H9 (cell line): ENCODE measurements at regions not wholly inside any gene's neighbourhood (a gene's known extent, or its start where the extent isn't known, plus 50 kb on each side); places are given as distances from the start of the nearest gene placed in this dataset.
A peak's percentile ranks its signal among the peaks of the same experiment; 100 is the strongest.

Source experiments
- DNase-seq: peaks from one replicate; pipeline ENCODE4 v3.0.0-alpha.2; 2017
- H2AFZ ChIP-seq: one replicate; pipeline ENCODE4 v1.6.1; 2013; ENCODE audit warnings: mild to moderate bottlenecking, low read length, control low read depth, moderate library complexity
- H2AK5ac ChIP-seq: 2 replicates; pipeline ENCODE4 v1.6.1; 2013; ENCODE audit warnings: low read length, control low read depth, mixed read lengths; ENCODE audit not compliant: insufficient read length
- H2BK120ac ChIP-seq: one replicate; pipeline ENCODE4 v1.6.1; 2013; ENCODE audit warnings: low read depth, mild to moderate bottlenecking, low read length, control low read depth, inconsistent platforms; ENCODE audit not compliant: poor library complexity, severe bottlenecking
- H2BK12ac ChIP-seq: 2 replicates; pipeline ENCODE4 v1.6.1; 2013; ENCODE audit warnings: low read length, control low read depth, mixed read lengths, low read depth; ENCODE audit not compliant: insufficient read length
- H2BK15ac ChIP-seq: 2 replicates; pipeline ENCODE4 v1.6.1; 2013; ENCODE audit warnings: low read depth, low read length, control low read depth
- H2BK20ac ChIP-seq: one replicate; pipeline ENCODE4 v1.6.1; 2013; ENCODE audit warnings: low read depth, mild to moderate bottlenecking, low read length, control low read depth, inconsistent platforms; ENCODE audit not compliant: poor library complexity, severe bottlenecking
- H2BK5ac ChIP-seq: 2 replicates; pipeline ENCODE4 v1.6.1; 2013; ENCODE audit warnings: low read length, control low read depth, mixed read lengths; ENCODE audit not compliant: insufficient read length
- H3K14ac ChIP-seq: 2 replicates; pipeline ENCODE4 v1.6.1; 2013; ENCODE audit warnings: low read length, control low read depth; ENCODE audit not compliant: insufficient read depth
- H3K18ac ChIP-seq: 2 replicates; pipeline ENCODE4 v1.6.1; 2013; ENCODE audit warnings: low read depth, mild to moderate bottlenecking, mixed read lengths, low read length, control low read depth; ENCODE audit not compliant: insufficient read length
- H3K23ac ChIP-seq: 2 replicates; pipeline ENCODE4 v1.6.1; 2013; ENCODE audit warnings: low read length, control low read depth, mixed read lengths, low read depth; ENCODE audit not compliant: insufficient read length
- H3K23me2 ChIP-seq: 2 replicates; pipeline ENCODE4 v1.6.1; 2013; ENCODE audit warnings: low read depth, mild to moderate bottlenecking, mixed read lengths, low read length, control low read depth; ENCODE audit not compliant: insufficient read length, poor library complexity, severe bottlenecking
- H3K27ac ChIP-seq: 2 replicates; pipeline ENCODE4 v1.5.1; 2013; ENCODE audit warnings: low read length, control low read depth, mixed read lengths, low read depth; ENCODE audit not compliant: insufficient read length
- H3K27me3 ChIP-seq: 2 replicates; pipeline ENCODE4 v1.6.1; 2013; ENCODE audit warnings: low read length, control low read depth, inconsistent platforms; ENCODE audit not compliant: insufficient read depth
- H3K4ac ChIP-seq: 2 replicates; pipeline ENCODE4 v1.6.1; 2013; ENCODE audit warnings: low read depth, mild to moderate bottlenecking, control low read depth, inconsistent platforms, low read length, moderate library complexity
- H3K4me1 ChIP-seq: 2 replicates; pipeline ENCODE4 v1.6.1; 2013; ENCODE audit warnings: low read length, control low read depth, inconsistent platforms; ENCODE audit not compliant: insufficient read depth
- H3K4me2 ChIP-seq: 2 replicates; pipeline ENCODE4 v1.6.1; 2013; ENCODE audit warnings: low read length, control low read depth, mixed read lengths; ENCODE audit not compliant: insufficient read length, insufficient read depth
- H3K56ac ChIP-seq: 2 replicates; pipeline ENCODE4 v1.6.1; 2013; ENCODE audit warnings: low read depth, mild to moderate bottlenecking, mixed read lengths, low read length, control low read depth; ENCODE audit not compliant: insufficient read length
- H3K79me1 ChIP-seq: 2 replicates; pipeline ENCODE4 v1.6.1; 2013; ENCODE audit warnings: low read depth, mild to moderate bottlenecking, moderate library complexity, low read length, control low read depth, inconsistent platforms; ENCODE audit not compliant: insufficient read depth, poor library complexity, severe bottlenecking
- H3K79me2 ChIP-seq: 2 replicates; pipeline ENCODE4 v1.6.1; 2013; ENCODE audit warnings: low read length, control low read depth, inconsistent platforms; ENCODE audit not compliant: insufficient read depth
- H3K9ac ChIP-seq: 2 replicates; pipeline ENCODE4 v1.6.1; 2013; ENCODE audit warnings: low read length, control low read depth, mixed read lengths; ENCODE audit not compliant: insufficient read length; ENCODE audit errors: extremely low read depth
- H3K9me3 ChIP-seq: one replicate; pipeline ENCODE4 v1.6.1; 2013; ENCODE audit warnings: low read depth, low read length, inconsistent platforms; ENCODE audit not compliant: control insufficient read depth
- H3T11ph ChIP-seq: one replicate; pipeline ENCODE4 v1.6.1; 2013; ENCODE audit warnings: mild to moderate bottlenecking, low read length, control low read depth, inconsistent platforms
- H4K20me1 ChIP-seq: one replicate; pipeline ENCODE4 v1.6.1; 2013; ENCODE audit not compliant: control insufficient read depth, insufficient read length, insufficient read depth
- H4K5ac ChIP-seq: 2 replicates; pipeline ENCODE4 v1.6.1; 2013; ENCODE audit warnings: low read depth, mild to moderate bottlenecking, mixed read lengths, low read length, control low read depth; ENCODE audit not compliant: insufficient read length
- H4K8ac ChIP-seq: replicated peaks from 2 replicates; pipeline ENCODE4 v1.6.1; 2013; ENCODE audit warnings: low read length, control low read depth, mixed read lengths, low read depth; ENCODE audit not compliant: insufficient read length
- H4K91ac ChIP-seq: 2 replicates; pipeline ENCODE4 v1.6.1; 2013; ENCODE audit warnings: low read depth, mild to moderate bottlenecking, moderate library complexity, mixed read lengths, low read length, control low read depth; ENCODE audit not compliant: insufficient read length
- H3K27ac Mint-ChIP-seq, 3 experiments: 2 replicates in 2 of 3; 3 replicates in 1 of 3; pipeline ENCODE4 v1.8.0; 2020 to 2021; ENCODE audit warnings: mixed read lengths in 3 of 3, mild to moderate bottlenecking in 1 of 3, moderate library complexity in 1 of 3
- H3K27me3 Mint-ChIP-seq: 2 replicates; pipeline ENCODE4 v1.8.0; 2021; ENCODE audit warnings: low read depth, mild to moderate bottlenecking, moderate library complexity, mixed read lengths
- H3K36me3 Mint-ChIP-seq, 3 experiments: 2 replicates in 2 of 3; 3 replicates in 1 of 3; pipeline ENCODE4 v1.8.0; 2020 to 2021; ENCODE audit warnings: low read depth in 3 of 3, mixed read lengths in 3 of 3; ENCODE audit not compliant: insufficient read depth in 1 of 3
- H3K4me1 Mint-ChIP-seq, 2 experiments: 2 replicates each; pipeline ENCODE4 v1.8.0; 2020; ENCODE audit warnings: mixed read lengths in 2 of 2
- H3K4me3 Mint-ChIP-seq, 2 experiments: 2 replicates in 1 of 2; 3 replicates in 1 of 2; pipeline ENCODE4 v1.8.0; 2020 to 2021; ENCODE audit warnings: mild to moderate bottlenecking in 2 of 2, mixed read lengths in 2 of 2, moderate library complexity in 1 of 2
- H3K9me3 Mint-ChIP-seq, 2 experiments: 2 replicates in 1 of 2; 3 replicates in 1 of 2; pipeline ENCODE4 v1.8.0; 2020; ENCODE audit warnings: mild to moderate bottlenecking in 2 of 2, mixed read lengths in 2 of 2, moderate library complexity in 1 of 2
- WGBS: extraction: QIAGEN DNeasy Blood & Tissue Kit; methylation state at CpG from one replicate; pipeline ENCODE4 v1.1.7; 2013; ENCODE audit warnings: missing lambda C conversion rate, low lambda C conversion rate, mixed read lengths; ENCODE audit not compliant: insufficient read length; ENCODE audit errors: extremely low coverage; 5-methylcytosine and 5-hydroxymethylcytosine counted together
- TF ChIP-seq, protein P1 (sequence below): fragments of 200-600 bp; sonication (generic); conservative IDR thresholded peaks from 3 replicates; pipeline ENCODE4 v1.8.0; 2021; ENCODE audit warnings: antibody characterized with exemption, mild to moderate bottlenecking

DNA sequence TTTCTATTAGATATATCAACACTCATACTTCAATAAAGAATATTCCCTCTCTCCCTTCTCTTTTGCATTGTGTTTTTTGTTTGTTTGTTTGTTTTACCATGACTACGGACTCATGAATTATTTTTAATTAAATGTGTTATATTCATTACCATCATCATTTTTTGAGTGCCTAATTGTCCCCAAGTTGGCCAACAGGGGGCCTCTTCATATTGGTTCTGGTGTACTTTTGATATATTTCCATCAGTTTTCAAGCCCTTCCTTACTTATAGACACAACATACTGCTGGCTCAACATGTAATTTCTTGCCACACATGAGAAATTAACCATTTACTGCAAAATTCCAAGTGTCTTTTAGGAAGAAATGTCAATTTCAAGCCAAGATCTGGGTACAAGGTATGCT, 54.5 kb upstream of the GPC6 start:
- Histone ChIP-seq H3K9me3 (no peaks in the 10 kb centered on the region), H2BK20ac (no peak overlapping the region), H3K4ac (no peak overlapping the region), H3K14ac (no peak overlapping the region), H3K27ac (no peak overlapping the region), H4K91ac (no peak overlapping the region), H3K23ac (no peak overlapping the region), H3K9ac (no peak overlapping the region), H3K4me1 (no peaks in the 10 kb centered on the region), H3K4me2 (no peak overlapping the region), H3K27me3 (no peaks in the 10 kb centered on the region), H2AK5ac (no peak overlapping the region), H2BK12ac (no peak overlapping the region), H3K79me2 (no peaks in the 10 kb centered on the region), H2BK5ac (no peak overlapping the region), H2BK15ac (no peak overlapping the region), H3K23me2 (no peaks in the 10 kb centered on the region), H3K18ac (no peak overlapping the region), H3T11ph (no peak overlapping the region), H4K5ac (no peak overlapping the region), H3K79me1 (no peaks in the 10 kb centered on the region), H3K56ac (no peak overlapping the region), H4K20me1 (no peaks in the 10 kb centered on the region), H2BK120ac (no peak overlapping the region), H2AFZ (no peak overlapping the region), H4K8ac (no peak overlapping the region)
- Mint-ChIP-seq H3K4me3 (no peak overlapping the region), H3K4me1 (no peaks in the 10 kb centered on the region), H3K9me3 (no peaks in the 10 kb centered on the region), H3K36me3 (no peaks in the 10 kb centered on the region; a peak in 1 of 7 replicates), H3K27ac (no peak overlapping the region), H3K27me3 (no peaks in the 10 kb centered on the region)
- no peak for DNase-seq
- no CpG with 5 or more reads among the region's 1 CpG for WGBS
- TF ChIP-seq, protein P1, sequence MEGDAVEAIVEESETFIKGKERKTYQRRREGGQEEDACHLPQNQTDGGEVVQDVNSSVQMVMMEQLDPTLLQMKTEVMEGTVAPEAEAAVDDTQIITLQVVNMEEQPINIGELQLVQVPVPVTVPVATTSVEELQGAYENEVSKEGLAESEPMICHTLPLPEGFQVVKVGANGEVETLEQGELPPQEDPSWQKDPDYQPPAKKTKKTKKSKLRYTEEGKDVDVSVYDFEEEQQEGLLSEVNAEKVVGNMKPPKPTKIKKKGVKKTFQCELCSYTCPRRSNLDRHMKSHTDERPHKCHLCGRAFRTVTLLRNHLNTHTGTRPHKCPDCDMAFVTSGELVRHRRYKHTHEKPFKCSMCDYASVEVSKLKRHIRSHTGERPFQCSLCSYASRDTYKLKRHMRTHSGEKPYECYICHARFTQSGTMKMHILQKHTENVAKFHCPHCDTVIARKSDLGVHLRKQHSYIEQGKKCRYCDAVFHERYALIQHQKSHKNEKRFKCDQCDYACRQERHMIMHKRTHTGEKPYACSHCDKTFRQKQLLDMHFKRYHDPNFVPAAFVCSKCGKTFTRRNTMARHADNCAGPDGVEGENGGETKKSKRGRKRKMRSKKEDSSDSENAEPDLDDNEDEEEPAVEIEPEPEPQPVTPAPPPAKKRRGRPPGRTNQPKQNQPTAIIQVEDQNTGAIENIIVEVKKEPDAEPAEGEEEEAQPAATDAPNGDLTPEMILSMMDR = peak; percentile 76
